SU-DHL-6 (cell line): ENCODE measurements at regions not wholly inside any gene's neighbourhood (a gene's known extent, or its start where the extent isn't known, plus 50 kb on each side); places are given as distances from the start of the nearest gene placed in this dataset.

Experiments used
- H2AFZ ChIP-seq: fragments of 200-600 bp; sonication (generic); 2 replicates; pipeline ENCODE4 v1.6.1; 2014; ENCODE audit warnings: low read depth, mild to moderate bottlenecking, moderate library complexity, mixed read lengths, antibody characterized with exemption, low read length; ENCODE audit not compliant: severe bottlenecking
- H3F3A ChIP-seq: fragments of 200-600 bp; shearing (Covaris generic); 2 replicates; pipeline ENCODE4 v1.6.0; 2016; ENCODE audit warnings: antibody characterized with exemption, mild to moderate bottlenecking; ENCODE audit not compliant: insufficient read depth
- H3K27ac ChIP-seq: fragments of 200-600 bp; sonication (generic); 2 replicates; pipeline ENCODE4 v1.5.1; 2016; ENCODE audit warnings: low read depth, mild to moderate bottlenecking, low read length, moderate library complexity, mixed read lengths
- H3K27me3 ChIP-seq: fragments of 200-600 bp; sonication (generic), shearing (Covaris generic); 2 replicates; pipeline ENCODE4 v1.6.0; 2014; ENCODE audit warnings: mild to moderate bottlenecking, low read length
- H3K36me3 ChIP-seq: fragments of 200-600 bp; sonication (generic); 2 replicates; pipeline ENCODE4 v1.6.1; 2014; ENCODE audit warnings: mild to moderate bottlenecking, low read length, mixed read lengths
- H3K4me2 ChIP-seq: fragments of 300-600, 200-600 bp; shearing (Covaris generic), sonication (generic); 2 replicates; pipeline ENCODE4 v1.6.0; 2014; ENCODE audit warnings: low read length, low read depth, mild to moderate bottlenecking; ENCODE audit not compliant: poor library complexity, severe bottlenecking
- H3K4me3 ChIP-seq: fragments of 200-600 bp; sonication (generic); 2 replicates; pipeline ENCODE4 v1.5.1; 2014; ENCODE audit warnings: antibody characterized with exemption, low read length, mild to moderate bottlenecking, mixed read lengths; ENCODE audit not compliant: insufficient read depth, poor library complexity, severe bottlenecking
- H3K79me2 ChIP-seq: fragments of 200-600 bp; sonication (generic); 2 replicates; pipeline ENCODE4 v1.6.1; 2014; ENCODE audit warnings: mild to moderate bottlenecking, low read length, moderate library complexity; ENCODE audit not compliant: insufficient read depth
- H3K9ac ChIP-seq: fragments of 200-600 bp; sonication (generic); 2 replicates; pipeline ENCODE4 v1.7.0; 2014; ENCODE audit warnings: mild to moderate bottlenecking, low read length
- H3K9me2 ChIP-seq: fragments of 200-600 bp; sonication (generic); replicated peaks from 2 replicates; pipeline ENCODE4 v1.6.1; 2014; ENCODE audit warnings: low read length; ENCODE audit not compliant: insufficient read depth
- H3K9me3 ChIP-seq: fragments of 200-600 bp; sonication (generic); 2 replicates; pipeline ENCODE4 v1.6.1; 2014; ENCODE audit warnings: low read length, mixed read lengths; ENCODE audit not compliant: insufficient read depth
- H4K20me1 ChIP-seq: fragments of 200-600 bp; sonication (generic); 2 replicates; pipeline ENCODE4 v1.6.1; 2014; ENCODE audit warnings: low read depth, mild to moderate bottlenecking, antibody characterized with exemption, low read length, moderate library complexity, mixed read lengths
- EZH2phosphoT487 ChIP-seq: fragments of 200-600 bp; sonication (generic), shearing (Covaris generic); conservative IDR thresholded peaks from 2 replicates; pipeline ENCODE4 v1.6.1; 2018; ENCODE audit warnings: mild to moderate bottlenecking, antibody characterized with exemption, low read length, moderate library complexity, mixed read lengths
- TF ChIP-seq, protein P1 (sequence below): fragments of 200-600 bp; sonication (generic); IDR thresholded peaks from one replicate; pipeline ENCODE4 v1.5.1; 2017; ENCODE audit warnings: antibody characterized with exemption, mild to moderate bottlenecking, low read length, moderate library complexity; ENCODE audit not compliant: insufficient read depth, poor library complexity, severe bottlenecking

DNA sequence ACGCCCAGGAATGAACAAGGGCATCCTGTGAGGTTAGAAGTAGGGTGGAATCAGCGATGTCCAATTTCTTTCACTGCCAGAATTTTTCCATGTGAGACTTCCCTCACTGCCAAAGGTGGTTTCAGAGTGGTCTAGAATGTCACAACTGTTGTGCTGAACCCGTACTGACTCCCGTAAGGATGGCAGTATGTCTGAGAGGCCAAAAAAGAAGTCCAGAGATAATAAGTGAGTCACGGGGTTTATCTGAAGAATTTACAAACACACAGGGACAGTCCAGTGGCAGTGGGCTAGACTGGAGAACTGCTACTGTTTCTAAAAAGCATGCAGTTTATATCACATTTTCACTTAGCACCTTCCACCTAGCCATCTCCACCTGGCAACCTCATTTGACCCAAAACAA, 160.6 kb upstream of the ATP10A start:
- no peak overlapping the region for H3K27ac ChIP-seq
- H3K79me2 ChIP-seq = no peaks in the 10 kb centered on the region
- H3K27me3 ChIP-seq = no peaks in the 10 kb centered on the region
- H3K4me3 ChIP-seq = no peak overlapping the region
- H2AFZ ChIP-seq = no peak overlapping the region
- no peaks in the 10 kb centered on the region for H4K20me1 ChIP-seq
- H3K9ac ChIP-seq = no peak overlapping the region
- no peaks in the 10 kb centered on the region for H3K9me2 ChIP-seq
- no peak overlapping the region for H3K4me2 ChIP-seq
- no peak for TF ChIP-seq EZH2phosphoT487
- TF ChIP-seq, protein P1, sequence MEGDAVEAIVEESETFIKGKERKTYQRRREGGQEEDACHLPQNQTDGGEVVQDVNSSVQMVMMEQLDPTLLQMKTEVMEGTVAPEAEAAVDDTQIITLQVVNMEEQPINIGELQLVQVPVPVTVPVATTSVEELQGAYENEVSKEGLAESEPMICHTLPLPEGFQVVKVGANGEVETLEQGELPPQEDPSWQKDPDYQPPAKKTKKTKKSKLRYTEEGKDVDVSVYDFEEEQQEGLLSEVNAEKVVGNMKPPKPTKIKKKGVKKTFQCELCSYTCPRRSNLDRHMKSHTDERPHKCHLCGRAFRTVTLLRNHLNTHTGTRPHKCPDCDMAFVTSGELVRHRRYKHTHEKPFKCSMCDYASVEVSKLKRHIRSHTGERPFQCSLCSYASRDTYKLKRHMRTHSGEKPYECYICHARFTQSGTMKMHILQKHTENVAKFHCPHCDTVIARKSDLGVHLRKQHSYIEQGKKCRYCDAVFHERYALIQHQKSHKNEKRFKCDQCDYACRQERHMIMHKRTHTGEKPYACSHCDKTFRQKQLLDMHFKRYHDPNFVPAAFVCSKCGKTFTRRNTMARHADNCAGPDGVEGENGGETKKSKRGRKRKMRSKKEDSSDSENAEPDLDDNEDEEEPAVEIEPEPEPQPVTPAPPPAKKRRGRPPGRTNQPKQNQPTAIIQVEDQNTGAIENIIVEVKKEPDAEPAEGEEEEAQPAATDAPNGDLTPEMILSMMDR = no peak
- H3K9me3 ChIP-seq = no peaks in the 10 kb centered on the region
- no peaks in the 10 kb centered on the region for H3F3A ChIP-seq
- H3K36me3 ChIP-seq = no peaks in the 10 kb centered on the region

DNA sequence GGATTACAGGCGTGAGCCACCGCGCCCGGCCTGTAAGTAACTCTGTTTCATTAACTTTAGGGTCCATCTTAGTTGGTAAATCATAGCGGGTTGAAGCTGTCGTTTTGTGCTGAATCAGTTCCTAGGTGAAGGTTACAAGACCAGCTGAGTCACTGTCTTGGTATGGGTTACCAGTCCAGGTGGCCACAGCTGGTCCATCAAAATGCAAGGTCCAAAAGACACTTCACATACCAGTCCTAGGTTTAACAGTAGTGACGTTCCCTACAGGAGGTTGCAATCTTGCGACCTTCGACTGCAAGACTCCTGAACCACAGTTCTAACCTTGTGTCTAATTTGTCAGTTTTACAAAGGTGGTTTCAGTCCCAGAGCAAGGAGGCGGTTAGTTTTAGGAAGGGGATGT, 160.1 kb upstream of the ATP10A start:
- H2AFZ ChIP-seq = no peak overlapping the region
- no peaks in the 10 kb centered on the region for H3K36me3 ChIP-seq
- TF ChIP-seq, protein P1 = no peak
- TF ChIP-seq EZH2phosphoT487 = no peak
- H3F3A ChIP-seq = no peaks in the 10 kb centered on the region
- no peak overlapping the region for H3K27ac ChIP-seq
- no peaks in the 10 kb centered on the region for H3K9me2 ChIP-seq
- H3K9me3 ChIP-seq = peaks cover under 1% of the 10 kb centered on the region; the same call in 1 of the 2 replicates
- no peak overlapping the region for H3K9ac ChIP-seq
- H3K79me2 ChIP-seq = no peaks in the 10 kb centered on the region
- H3K27me3 ChIP-seq = no peaks in the 10 kb centered on the region
- no peaks in the 10 kb centered on the region for H4K20me1 ChIP-seq
- no peak overlapping the region for H3K4me2 ChIP-seq
- no peak overlapping the region for H3K4me3 ChIP-seq

DNA sequence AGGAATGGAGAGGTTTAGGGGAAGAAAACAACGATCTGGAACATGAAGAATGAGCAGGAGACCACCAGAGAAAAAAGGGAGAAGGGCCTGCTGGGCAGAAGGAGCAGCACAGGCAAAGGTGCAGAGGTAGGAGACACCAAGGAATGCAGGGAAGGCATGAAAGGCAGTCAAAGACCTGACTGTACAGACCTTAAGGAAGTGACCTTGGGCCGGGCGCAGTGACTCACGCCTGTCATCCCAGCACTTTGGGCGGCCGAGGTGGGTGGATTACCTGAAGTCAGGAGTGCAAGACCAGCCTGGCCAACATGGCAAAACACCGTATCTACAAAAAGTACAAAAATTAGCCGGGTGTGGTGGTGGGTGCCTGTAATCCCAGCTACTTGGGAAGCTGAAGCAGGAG, 157.7 kb upstream of the ATP10A start:
- Histone ChIP-seq H3K9me2 (no peaks in the 10 kb centered on the region), H3K36me3 (no peaks in the 10 kb centered on the region), H3K27ac (no peak overlapping the region), H3K4me3 (no peak overlapping the region), H2AFZ (no peak overlapping the region), H4K20me1 (no peaks in the 10 kb centered on the region), H3K27me3 (no peaks in the 10 kb centered on the region), H3K9ac (no peak overlapping the region), H3K79me2 (no peaks in the 10 kb centered on the region), H3K9me3 (peaks cover 6% of the 10 kb centered on the region; the same call in 1 of the 2 replicates), H3F3A (no peaks in the 10 kb centered on the region), H3K4me2 (no peak overlapping the region)
- TF ChIP-seq, protein P1 = no peak
- TF ChIP-seq EZH2phosphoT487 = no peak

DNA sequence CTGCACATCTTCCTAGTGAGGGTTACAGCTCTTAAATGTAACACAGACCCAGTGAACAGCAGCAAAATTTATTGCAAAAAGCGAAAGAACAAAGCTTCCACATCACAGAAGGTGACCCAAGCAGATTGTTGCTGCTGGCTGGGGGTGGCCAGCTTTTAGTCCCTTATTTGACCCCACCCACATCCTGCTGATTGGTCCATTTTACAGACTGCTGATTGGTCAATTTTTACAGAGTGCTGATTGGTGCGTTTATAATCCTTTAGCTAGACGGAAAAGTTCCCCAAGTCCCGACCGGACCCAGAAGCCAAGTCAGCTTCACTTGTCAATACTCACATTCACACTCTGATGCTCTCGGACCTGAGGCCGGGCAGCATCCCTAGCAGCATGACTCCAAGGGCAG, 154.5 kb upstream of the ATP10A start:
- Histone ChIP-seq H3K79me2 (no peaks in the 10 kb centered on the region), H3K4me2 (no peak overlapping the region), H3F3A (no peaks in the 10 kb centered on the region), H3K9me3 (peaks cover 6% of the 10 kb centered on the region; the same call in 1 of the 2 replicates), H3K27ac (no peak overlapping the region), H4K20me1 (no peaks in the 10 kb centered on the region), H3K9me2 (no peaks in the 10 kb centered on the region), H3K4me3 (no peak overlapping the region), H3K9ac (no peak overlapping the region), H3K27me3 (no peaks in the 10 kb centered on the region), H3K36me3 (no peaks in the 10 kb centered on the region), H2AFZ (no peak overlapping the region)
- TF ChIP-seq, protein P1 = no peak
- no peak for TF ChIP-seq EZH2phosphoT487
